H9 (cell line): ENCODE measurements at regions not wholly inside any gene's neighbourhood (a gene's known extent, or its start where the extent isn't known, plus 50 kb on each side); places are given as distances from the start of the nearest gene placed in this dataset.

Experiments used
- DNase-seq: peaks from one replicate; pipeline ENCODE4 v3.0.0-alpha.2; 2017
- H2AFZ ChIP-seq: one replicate; pipeline ENCODE4 v1.6.1; 2013; ENCODE audit warnings: mild to moderate bottlenecking, low read length, control low read depth, moderate library complexity
- H2AK5ac ChIP-seq: 2 replicates; pipeline ENCODE4 v1.6.1; 2013; ENCODE audit warnings: low read length, control low read depth, mixed read lengths; ENCODE audit not compliant: insufficient read length
- H2BK120ac ChIP-seq: one replicate; pipeline ENCODE4 v1.6.1; 2013; ENCODE audit warnings: low read depth, mild to moderate bottlenecking, low read length, control low read depth, inconsistent platforms; ENCODE audit not compliant: poor library complexity, severe bottlenecking
- H2BK12ac ChIP-seq: 2 replicates; pipeline ENCODE4 v1.6.1; 2013; ENCODE audit warnings: low read length, control low read depth, mixed read lengths, low read depth; ENCODE audit not compliant: insufficient read length
- H2BK15ac ChIP-seq: 2 replicates; pipeline ENCODE4 v1.6.1; 2013; ENCODE audit warnings: low read depth, low read length, control low read depth
- H2BK20ac ChIP-seq: one replicate; pipeline ENCODE4 v1.6.1; 2013; ENCODE audit warnings: low read depth, mild to moderate bottlenecking, low read length, control low read depth, inconsistent platforms; ENCODE audit not compliant: poor library complexity, severe bottlenecking
- H2BK5ac ChIP-seq: 2 replicates; pipeline ENCODE4 v1.6.1; 2013; ENCODE audit warnings: low read length, control low read depth, mixed read lengths; ENCODE audit not compliant: insufficient read length
- H3K14ac ChIP-seq: 2 replicates; pipeline ENCODE4 v1.6.1; 2013; ENCODE audit warnings: low read length, control low read depth; ENCODE audit not compliant: insufficient read depth
- H3K18ac ChIP-seq: 2 replicates; pipeline ENCODE4 v1.6.1; 2013; ENCODE audit warnings: low read depth, mild to moderate bottlenecking, mixed read lengths, low read length, control low read depth; ENCODE audit not compliant: insufficient read length
- H3K23ac ChIP-seq: 2 replicates; pipeline ENCODE4 v1.6.1; 2013; ENCODE audit warnings: low read length, control low read depth, mixed read lengths, low read depth; ENCODE audit not compliant: insufficient read length
- H3K23me2 ChIP-seq: 2 replicates; pipeline ENCODE4 v1.6.1; 2013; ENCODE audit warnings: low read depth, mild to moderate bottlenecking, mixed read lengths, low read length, control low read depth; ENCODE audit not compliant: insufficient read length, poor library complexity, severe bottlenecking
- H3K27ac ChIP-seq: 2 replicates; pipeline ENCODE4 v1.5.1; 2013; ENCODE audit warnings: low read length, control low read depth, mixed read lengths, low read depth; ENCODE audit not compliant: insufficient read length
- H3K27me3 ChIP-seq: 2 replicates; pipeline ENCODE4 v1.6.1; 2013; ENCODE audit warnings: low read length, control low read depth, inconsistent platforms; ENCODE audit not compliant: insufficient read depth
- H3K4ac ChIP-seq: 2 replicates; pipeline ENCODE4 v1.6.1; 2013; ENCODE audit warnings: low read depth, mild to moderate bottlenecking, control low read depth, inconsistent platforms, low read length, moderate library complexity
- H3K4me1 ChIP-seq: 2 replicates; pipeline ENCODE4 v1.6.1; 2013; ENCODE audit warnings: low read length, control low read depth, inconsistent platforms; ENCODE audit not compliant: insufficient read depth
- H3K4me2 ChIP-seq: 2 replicates; pipeline ENCODE4 v1.6.1; 2013; ENCODE audit warnings: low read length, control low read depth, mixed read lengths; ENCODE audit not compliant: insufficient read length, insufficient read depth
- H3K56ac ChIP-seq: 2 replicates; pipeline ENCODE4 v1.6.1; 2013; ENCODE audit warnings: low read depth, mild to moderate bottlenecking, mixed read lengths, low read length, control low read depth; ENCODE audit not compliant: insufficient read length
- H3K79me1 ChIP-seq: 2 replicates; pipeline ENCODE4 v1.6.1; 2013; ENCODE audit warnings: low read depth, mild to moderate bottlenecking, moderate library complexity, low read length, control low read depth, inconsistent platforms; ENCODE audit not compliant: insufficient read depth, poor library complexity, severe bottlenecking
- H3K79me2 ChIP-seq: 2 replicates; pipeline ENCODE4 v1.6.1; 2013; ENCODE audit warnings: low read length, control low read depth, inconsistent platforms; ENCODE audit not compliant: insufficient read depth
- H3K9ac ChIP-seq: 2 replicates; pipeline ENCODE4 v1.6.1; 2013; ENCODE audit warnings: low read length, control low read depth, mixed read lengths; ENCODE audit not compliant: insufficient read length; ENCODE audit errors: extremely low read depth
- H3K9me3 ChIP-seq: one replicate; pipeline ENCODE4 v1.6.1; 2013; ENCODE audit warnings: low read depth, low read length, inconsistent platforms; ENCODE audit not compliant: control insufficient read depth
- H3T11ph ChIP-seq: one replicate; pipeline ENCODE4 v1.6.1; 2013; ENCODE audit warnings: mild to moderate bottlenecking, low read length, control low read depth, inconsistent platforms
- H4K20me1 ChIP-seq: one replicate; pipeline ENCODE4 v1.6.1; 2013; ENCODE audit not compliant: control insufficient read depth, insufficient read length, insufficient read depth
- H4K5ac ChIP-seq: 2 replicates; pipeline ENCODE4 v1.6.1; 2013; ENCODE audit warnings: low read depth, mild to moderate bottlenecking, mixed read lengths, low read length, control low read depth; ENCODE audit not compliant: insufficient read length
- H4K8ac ChIP-seq: replicated peaks from 2 replicates; pipeline ENCODE4 v1.6.1; 2013; ENCODE audit warnings: low read length, control low read depth, mixed read lengths, low read depth; ENCODE audit not compliant: insufficient read length
- H4K91ac ChIP-seq: 2 replicates; pipeline ENCODE4 v1.6.1; 2013; ENCODE audit warnings: low read depth, mild to moderate bottlenecking, moderate library complexity, mixed read lengths, low read length, control low read depth; ENCODE audit not compliant: insufficient read length
- H3K27ac Mint-ChIP-seq, 3 experiments: 2 replicates in 2 of 3; 3 replicates in 1 of 3; pipeline ENCODE4 v1.8.0; 2020 to 2021; ENCODE audit warnings: mixed read lengths in 3 of 3, mild to moderate bottlenecking in 1 of 3, moderate library complexity in 1 of 3
- H3K27me3 Mint-ChIP-seq: 2 replicates; pipeline ENCODE4 v1.8.0; 2021; ENCODE audit warnings: low read depth, mild to moderate bottlenecking, moderate library complexity, mixed read lengths
- H3K36me3 Mint-ChIP-seq, 3 experiments: 2 replicates in 2 of 3; 3 replicates in 1 of 3; pipeline ENCODE4 v1.8.0; 2020 to 2021; ENCODE audit warnings: low read depth in 3 of 3, mixed read lengths in 3 of 3; ENCODE audit not compliant: insufficient read depth in 1 of 3
- H3K4me1 Mint-ChIP-seq, 2 experiments: 2 replicates each; pipeline ENCODE4 v1.8.0; 2020; ENCODE audit warnings: mixed read lengths in 2 of 2
- H3K4me3 Mint-ChIP-seq, 2 experiments: 2 replicates in 1 of 2; 3 replicates in 1 of 2; pipeline ENCODE4 v1.8.0; 2020 to 2021; ENCODE audit warnings: mild to moderate bottlenecking in 2 of 2, mixed read lengths in 2 of 2, moderate library complexity in 1 of 2
- H3K9me3 Mint-ChIP-seq, 2 experiments: 2 replicates in 1 of 2; 3 replicates in 1 of 2; pipeline ENCODE4 v1.8.0; 2020; ENCODE audit warnings: mild to moderate bottlenecking in 2 of 2, mixed read lengths in 2 of 2, moderate library complexity in 1 of 2
- CTCF ChIP-seq: fragments of 200-600 bp; sonication (generic); conservative IDR thresholded peaks from 3 replicates; pipeline ENCODE4 v1.8.0; 2021; ENCODE audit warnings: antibody characterized with exemption, mild to moderate bottlenecking
- WGBS: extraction: QIAGEN DNeasy Blood & Tissue Kit; methylation state at CpG from one replicate; pipeline ENCODE4 v1.1.7; 2013; ENCODE audit warnings: missing lambda C conversion rate, low lambda C conversion rate, mixed read lengths; ENCODE audit not compliant: insufficient read length; ENCODE audit errors: extremely low coverage; 5-methylcytosine and 5-hydroxymethylcytosine counted together

- Histone ChIP-seq H4K8ac (no peak overlapping the region), H2AK5ac (no peak overlapping the region), H4K5ac (no peak overlapping the region), H3K27me3 (no peaks in the 10 kb centered on the region), H3K23ac (no peak overlapping the region), H4K91ac (no peak overlapping the region), H3K79me2 (no peaks in the 10 kb centered on the region), H3K27ac (no peak overlapping the region), H3K4me1 (no peaks in the 10 kb centered on the region), H2BK20ac (no peak overlapping the region), H3K23me2 (no peaks in the 10 kb centered on the region), H2BK5ac (no peak overlapping the region), H3K9ac (no peak overlapping the region), H3K9me3 (no peaks in the 10 kb centered on the region), H2BK12ac (no peak overlapping the region), H3K79me1 (no peaks in the 10 kb centered on the region), H2BK120ac (no peak overlapping the region), H3K4ac (no peak overlapping the region), H2AFZ (no peak overlapping the region), H3T11ph (no peak overlapping the region), H3K56ac (no peak overlapping the region), H3K4me2 (no peak overlapping the region), H3K14ac (no peak overlapping the region), H2BK15ac (no peak overlapping the region), H4K20me1 (no peaks in the 10 kb centered on the region), H3K18ac (no peak overlapping the region)
- Mint-ChIP-seq H3K4me3 (no peak overlapping the region), H3K27ac (no peak overlapping the region), H3K9me3 (no peaks in the 10 kb centered on the region), H3K4me1 (peaks cover 13 to 16% of the 10 kb centered on the region in 2 experiments), H3K36me3 (no peaks in the 10 kb centered on the region), H3K27me3 (peaks cover 4% of the 10 kb centered on the region)
- no CpG with 5 or more reads among the region's 1 CpG for WGBS
- DNase-seq = no peak
- TF ChIP-seq CTCF = no peak
These were observed 68.8 kb downstream of the HHEX start for GRCh38 chr10:92758594-92758993.
